Endothelial cell of hepatic sinusoid (primary cell): ENCODE measurements at regions not wholly inside any gene's neighbourhood (a gene's known extent, or its start where the extent isn't known, plus 50 kb on each side); places are given as distances from the start of the nearest gene placed in this dataset.

Source experiments
- in situ Hi-C: cut with HindIII; loops from 2 replicates; pipeline ENCODE4 v1.10.0; 2017; ENCODE audit warnings: low sequenced_read_pairs

DNA sequence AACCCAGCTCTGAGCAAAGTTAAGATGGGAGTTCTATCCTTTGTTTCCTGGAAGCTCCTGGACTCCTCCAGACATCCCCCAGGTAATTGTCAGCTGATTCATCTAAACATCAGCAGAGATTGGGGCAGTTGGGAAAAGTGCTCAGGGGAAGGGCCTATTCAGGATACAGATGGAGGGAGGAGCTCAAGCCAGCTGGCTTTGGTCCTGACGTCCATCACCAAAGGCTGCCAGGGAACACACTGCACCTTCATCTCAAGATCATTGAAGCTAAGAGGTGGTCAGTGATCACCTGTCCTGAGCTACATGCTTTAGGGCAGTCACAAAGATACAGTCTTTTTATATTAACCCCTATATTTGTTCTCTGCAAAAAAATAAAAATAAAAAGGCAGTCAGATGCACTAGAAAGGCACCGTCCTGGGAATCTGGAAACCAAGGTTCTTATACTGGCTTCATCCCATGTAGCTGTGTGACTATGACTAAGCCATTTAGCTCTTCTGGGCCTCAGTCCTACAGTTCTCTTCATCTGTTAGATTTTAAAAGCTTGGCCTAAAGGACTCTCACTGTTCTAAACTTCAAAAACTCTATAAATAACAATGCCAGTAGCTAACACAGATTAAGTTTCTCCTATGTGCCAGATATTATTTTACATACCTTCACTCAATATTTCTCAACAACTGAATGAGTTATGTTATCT is 446.5 kb downstream of the BCL11A start:
- in situ Hi-C loops, result no loop called here

DNA sequence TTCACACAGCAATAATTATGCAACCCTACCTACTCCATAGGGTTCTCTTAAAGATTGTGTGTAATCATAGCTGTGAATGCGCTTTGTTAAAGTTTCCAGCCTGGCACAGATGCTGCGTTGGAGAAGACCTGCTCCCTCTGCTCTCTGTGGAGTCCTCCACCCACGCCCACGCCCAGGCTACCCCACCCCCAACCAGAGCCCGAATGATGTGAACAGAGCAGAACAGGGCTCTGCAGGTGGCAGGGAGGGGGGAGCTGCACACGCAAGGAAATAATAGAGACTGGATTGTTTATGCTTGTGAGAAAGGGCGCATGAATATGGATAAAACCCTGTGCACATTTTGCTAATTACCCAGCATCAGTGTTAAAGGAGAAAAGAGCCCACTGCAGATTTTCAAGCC is 447.5 kb downstream of the BCL11A start:
- in situ Hi-C loops, result no loop called here

DNA sequence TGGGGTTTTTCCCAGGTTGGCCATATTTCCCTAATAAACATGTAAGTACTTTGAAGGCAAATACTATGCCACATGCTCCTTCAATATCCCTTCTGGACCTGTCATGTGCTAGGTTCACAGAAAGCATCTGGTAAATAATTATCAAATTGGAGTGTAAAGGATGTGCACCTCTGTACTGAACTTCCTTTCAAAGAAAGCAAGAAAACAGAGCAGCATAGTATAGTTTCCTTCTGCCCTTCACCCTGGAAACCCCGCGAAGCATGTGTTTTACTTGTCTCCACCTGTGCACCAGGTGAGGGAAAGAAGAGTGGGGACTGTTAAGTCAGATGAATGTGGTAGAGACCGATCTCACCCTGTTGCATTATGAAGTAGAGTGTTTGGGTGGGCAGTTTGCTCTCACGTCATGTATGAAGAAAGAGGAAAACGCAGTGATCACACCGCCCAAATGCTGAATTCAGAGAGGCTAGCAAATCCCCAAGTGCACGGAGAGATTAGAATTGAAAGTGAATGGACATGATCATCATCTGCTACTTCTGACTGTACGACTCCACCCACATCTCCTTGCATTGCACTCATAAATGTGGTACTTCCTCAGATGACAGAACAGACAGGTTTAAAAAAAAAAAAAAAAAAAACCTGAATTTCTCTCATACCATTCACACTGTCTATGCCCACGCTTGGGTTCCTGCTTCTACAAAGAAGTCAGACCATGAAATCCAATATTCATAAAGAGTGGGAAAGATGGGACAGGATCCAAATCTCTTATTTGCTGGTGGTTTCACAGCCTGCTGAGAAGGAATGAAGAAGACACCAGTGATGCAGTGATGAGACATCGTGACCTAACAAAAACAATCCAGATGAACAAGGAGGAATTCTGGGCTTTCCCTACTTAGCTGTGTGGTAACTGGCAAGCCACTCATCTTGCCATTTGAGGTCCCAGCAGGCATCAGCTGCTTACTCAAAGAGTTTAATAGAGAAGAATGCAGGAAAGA is 448.6 kb downstream of the BCL11A start:
- in situ Hi-C loops, result no loop called here

DNA sequence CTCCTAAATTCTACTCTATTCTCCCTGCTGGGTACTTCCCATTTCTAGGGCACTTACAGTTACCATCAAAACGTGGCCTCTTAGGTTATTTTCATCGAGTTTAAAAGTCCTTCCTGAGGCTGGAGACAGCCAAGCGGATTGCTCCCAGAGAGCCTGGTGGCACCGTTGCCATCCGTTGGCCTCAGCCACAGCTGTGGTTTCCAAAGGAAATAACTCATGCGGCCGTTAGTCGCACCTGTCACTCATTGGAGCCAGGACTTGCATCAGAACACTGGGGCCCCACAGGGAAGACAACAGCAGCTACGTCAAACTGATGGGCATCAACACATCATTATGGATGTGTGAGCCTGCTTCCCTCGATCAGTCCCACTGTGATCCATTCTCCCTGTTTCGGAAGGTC is 453.4 kb downstream of the BCL11A start:
- in situ Hi-C loops, result no loop called here

DNA sequence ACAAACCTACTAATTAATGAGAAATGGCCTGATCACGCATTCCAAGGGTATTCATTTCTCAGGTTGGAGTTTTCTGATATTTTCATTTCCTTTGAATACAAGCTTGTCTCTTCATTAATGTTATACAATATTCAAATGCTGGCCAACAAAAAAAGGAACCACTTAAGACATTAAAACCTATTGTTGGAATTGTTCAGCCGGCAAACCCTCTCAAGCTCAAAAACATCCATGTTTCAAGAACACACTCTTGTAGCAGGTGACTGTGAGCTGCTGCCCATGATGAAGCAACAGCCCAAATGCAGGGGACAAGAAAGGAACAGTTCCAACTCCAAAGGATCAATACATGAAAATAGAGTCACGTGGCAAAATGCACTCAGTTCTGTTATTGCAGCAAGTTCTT is 454.5 kb downstream of the BCL11A start:
- in situ Hi-C loops, result no loop called here

DNA sequence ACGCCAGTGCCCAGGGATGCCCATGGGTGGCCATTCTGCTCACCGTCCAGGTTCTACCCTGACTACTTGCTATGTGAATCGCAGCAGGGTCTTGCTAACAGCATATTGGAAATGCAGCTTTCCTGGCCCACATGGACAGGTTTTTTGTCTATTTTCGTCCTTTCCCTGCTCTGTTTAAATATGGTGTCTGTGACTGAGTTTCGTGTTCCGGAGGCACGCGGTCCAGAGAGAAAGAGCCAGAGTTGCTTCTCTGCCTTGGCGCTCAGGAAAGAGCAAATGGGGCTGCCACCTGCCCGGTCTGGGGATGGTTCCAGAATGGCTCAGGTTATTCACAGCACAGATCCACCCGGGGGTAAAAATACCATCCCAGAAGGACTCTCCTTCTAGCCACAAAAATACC is 456.2 kb downstream of the BCL11A start:
- in situ Hi-C loops, result no loop called here

DNA sequence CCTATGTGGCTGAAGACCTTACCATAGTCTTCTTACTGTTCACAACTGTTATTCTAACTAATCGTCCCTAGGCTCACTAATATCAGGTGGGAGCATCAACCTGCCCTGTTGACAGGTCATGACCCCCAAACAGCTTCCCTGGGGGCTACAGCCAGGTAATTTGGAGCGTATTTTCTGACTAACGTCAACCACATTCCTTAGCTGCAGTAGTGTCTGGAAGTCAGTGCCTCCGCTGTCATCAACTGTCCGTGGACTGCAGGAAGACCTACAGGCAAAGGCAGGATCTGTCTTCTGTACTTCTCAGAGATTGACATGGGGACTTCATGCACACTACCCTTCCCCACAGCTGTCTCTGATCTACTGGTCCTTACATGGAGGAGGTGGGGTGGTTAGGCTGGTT is 456.9 kb downstream of the BCL11A start:
- in situ Hi-C loops, result no loop called here

DNA sequence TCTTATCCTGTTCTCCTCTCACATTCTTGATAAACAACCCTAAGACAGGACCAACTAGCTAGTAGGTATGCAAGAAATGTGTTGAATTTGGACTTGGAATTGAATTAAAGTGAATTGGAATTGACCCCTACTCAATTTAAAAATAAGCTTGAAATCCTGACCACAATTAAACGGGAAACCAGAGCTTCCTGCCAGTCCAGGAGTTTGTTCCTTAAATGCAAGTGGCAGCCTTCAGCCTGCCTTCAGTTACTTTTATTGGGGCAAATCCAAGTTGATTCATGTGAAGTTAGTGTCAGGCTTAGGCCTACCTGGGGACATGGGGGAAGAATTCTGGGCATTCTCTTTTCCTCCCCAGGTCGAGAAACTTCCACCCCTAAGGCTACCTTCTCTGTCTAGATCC is 457.6 kb downstream of the BCL11A start:
- in situ Hi-C loops, result no loop called here

DNA sequence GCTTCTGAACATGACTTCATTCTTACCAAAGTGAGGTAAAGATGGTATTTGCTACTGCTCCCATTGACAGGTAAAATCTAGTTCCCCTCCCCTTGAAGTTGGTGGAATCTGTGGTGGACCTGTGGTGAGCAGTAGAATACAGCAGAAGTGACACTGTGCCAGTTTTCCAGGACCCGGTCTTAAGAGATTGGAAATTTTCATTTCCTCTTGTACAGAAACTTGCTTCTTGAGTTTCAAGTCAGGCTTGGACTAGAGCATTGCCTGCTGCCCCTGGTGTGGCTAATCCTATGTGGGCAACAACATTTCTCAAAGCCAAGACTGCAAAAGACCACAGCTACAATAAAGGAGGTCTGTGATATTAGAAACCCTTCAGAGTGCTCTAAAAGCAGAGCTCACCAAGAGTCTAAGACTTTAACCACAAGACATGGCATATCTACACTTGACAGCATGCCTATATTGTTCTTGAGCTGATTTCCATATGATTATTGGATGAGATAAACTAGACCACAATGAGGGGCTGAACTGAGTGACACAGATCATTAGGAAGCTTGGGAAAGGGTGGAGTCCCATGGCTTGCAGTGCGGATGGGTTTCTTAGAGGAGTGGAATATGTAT is 458.1 kb downstream of the BCL11A start:
- in situ Hi-C loops, result no loop called here

DNA sequence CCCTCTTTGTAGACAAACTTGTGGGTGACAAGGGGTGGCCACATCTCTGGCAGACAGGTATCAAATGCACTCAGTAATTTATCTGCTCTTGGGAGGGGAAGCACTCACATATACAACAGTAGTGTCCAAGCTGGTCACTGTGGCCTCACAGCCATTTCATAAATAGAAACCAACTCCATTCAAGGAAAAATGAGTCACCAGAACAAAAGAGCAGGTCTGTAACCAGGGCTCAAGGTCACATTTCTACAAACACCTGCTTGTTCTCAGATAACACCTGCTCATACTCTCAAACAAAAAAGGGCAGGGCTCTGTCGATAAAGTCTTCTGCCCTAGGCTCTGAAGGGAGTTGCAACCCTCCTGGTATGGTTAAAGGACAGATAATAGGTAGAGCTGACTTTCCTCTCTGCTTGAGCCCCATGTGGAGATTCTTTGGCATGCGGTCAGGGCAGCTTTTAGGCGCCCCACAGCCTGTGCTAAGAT is 459.0 kb downstream of the BCL11A start:
- in situ Hi-C loops, result no loop called here

DNA sequence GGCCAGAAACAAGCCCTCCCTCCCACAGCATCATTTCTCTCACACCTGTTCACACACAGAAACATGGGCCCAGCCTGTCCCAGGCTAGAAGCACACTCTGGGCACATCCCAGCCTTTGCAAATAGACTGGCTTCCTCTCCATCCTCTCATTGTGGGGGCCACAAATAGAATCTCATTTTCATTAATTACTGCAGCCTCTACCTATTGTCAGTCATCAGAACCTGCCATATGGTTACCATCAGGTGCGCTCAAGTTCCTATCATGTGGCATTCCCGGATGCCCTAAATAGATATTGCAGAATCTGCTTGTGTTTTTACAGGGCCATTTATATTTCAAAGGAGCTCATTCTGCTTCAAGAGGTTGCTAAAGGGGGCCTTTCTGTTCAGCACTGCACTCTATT is 460.7 kb downstream of the BCL11A start:
- in situ Hi-C loops, result no loop called here

DNA sequence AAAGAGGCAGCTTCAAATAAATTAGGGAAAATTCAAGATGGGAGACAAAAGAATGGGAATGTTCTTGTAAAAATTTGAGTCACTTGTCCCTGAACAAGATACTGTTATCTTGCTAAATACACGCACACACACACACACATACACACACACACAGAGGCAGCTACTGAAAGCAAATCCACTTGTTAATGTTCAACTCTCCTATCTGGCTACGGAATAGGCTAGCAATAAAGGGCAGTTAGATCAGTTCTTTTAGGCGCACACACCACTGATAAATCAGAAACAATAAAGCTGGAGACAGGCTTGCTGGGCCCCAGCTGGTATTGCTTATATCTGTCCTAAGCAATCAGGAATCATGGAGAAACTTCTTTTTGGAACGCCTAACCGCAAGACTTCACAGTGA is 461.6 kb downstream of the BCL11A start:
- in situ Hi-C loops, result no loop called here

DNA sequence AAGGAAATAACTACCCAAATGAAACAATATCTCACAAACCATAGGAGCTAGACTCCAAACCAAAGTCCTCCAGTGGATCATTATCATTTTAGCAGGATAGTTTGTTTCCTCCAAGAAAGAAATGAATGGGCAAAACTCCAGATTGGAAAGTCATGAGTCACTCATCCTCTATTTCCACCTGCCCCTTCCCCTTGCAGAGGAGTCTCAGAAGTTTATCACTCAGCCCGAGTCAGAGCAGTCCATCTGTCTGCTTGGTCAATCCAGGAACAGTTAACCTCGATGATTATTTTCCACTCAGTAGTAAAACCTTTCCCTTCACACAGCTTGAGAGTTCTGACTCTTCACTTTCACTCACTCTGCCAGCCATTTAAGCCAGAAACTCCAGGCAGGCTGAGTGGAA is 462.2 kb downstream of the BCL11A start:
- in situ Hi-C loops, result no loop called here

DNA sequence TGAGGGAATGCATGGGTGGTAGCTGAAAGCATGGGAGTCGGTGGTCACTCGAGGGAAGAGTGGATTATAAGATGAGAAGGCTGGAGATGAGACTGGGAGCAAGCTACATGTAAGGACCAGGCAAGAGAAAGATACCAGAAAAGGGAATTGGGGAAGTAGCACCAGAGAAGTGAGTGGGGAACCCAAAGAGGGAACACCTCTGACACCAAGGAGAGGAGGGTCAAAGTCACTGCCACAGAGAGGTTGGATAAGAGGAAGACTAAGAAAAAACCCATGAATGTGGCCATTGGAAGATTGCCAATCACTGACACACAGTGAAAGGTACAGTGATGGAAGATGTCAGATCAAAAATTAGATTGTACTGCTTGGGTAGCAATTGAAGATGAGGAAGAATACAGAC is 473.9 kb downstream of the BCL11A start:
- in situ Hi-C loops, result no loop called here

DNA sequence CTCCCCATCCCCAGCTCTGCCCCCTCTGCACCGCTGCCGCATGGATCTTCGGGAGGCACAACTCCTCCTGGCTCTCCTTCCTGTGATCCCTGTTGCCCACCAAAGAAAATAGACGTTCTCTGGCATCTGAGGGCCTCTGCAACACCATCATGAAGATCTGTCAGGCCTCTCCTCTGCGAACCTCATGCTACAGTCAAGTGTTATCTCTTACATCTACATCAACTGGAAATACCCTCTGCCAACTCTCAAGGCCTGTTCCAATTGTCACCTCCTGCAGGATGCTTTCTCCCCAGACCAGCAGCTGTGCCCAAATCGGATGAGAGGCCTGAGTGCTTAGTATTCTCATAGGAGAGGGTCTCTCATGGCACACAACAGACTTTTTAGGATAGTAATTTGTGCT is 478.4 kb downstream of the BCL11A start:
- in situ Hi-C loops, result no loop called here

DNA sequence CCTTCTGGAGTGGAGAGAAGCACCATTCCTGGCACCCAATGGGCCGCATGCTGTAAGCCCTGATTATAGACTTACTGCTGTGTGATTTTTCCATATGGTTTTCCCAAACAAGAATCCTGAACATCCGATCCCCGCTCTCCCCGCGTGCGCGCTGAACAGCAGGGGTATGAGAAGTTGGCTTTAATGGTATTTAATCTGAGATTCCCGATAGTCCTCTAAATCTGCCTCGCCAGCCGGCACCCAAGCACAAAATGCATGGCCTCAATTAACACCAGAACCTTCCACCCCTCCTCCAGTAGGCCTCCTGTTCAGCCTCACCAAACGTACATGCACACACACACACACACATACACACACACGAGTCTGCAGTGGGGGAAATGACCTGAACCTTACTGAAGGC is 480.3 kb downstream of the BCL11A start:
- in situ Hi-C loops, result no loop called here

DNA sequence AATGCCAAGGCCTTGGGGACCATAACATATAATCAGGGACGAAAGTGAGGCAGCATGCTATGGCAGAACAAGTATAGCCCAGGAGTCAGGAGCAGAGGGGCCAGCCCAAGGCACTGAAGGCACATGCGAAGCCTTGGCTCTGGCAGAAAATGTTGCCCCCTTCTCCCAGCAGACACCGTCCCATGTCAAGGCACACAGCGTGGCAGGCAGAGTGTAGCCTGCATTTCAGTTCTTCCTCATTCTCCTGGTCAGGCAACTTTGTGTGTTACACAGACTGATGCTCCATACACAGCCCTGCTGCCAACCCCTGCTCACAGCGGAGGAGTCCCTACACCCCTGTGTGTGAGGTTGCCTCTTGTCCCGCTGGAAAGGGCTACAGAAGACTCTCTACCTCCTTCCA is 480.8 kb downstream of the BCL11A start:
- in situ Hi-C loops, result no loop called here

DNA sequence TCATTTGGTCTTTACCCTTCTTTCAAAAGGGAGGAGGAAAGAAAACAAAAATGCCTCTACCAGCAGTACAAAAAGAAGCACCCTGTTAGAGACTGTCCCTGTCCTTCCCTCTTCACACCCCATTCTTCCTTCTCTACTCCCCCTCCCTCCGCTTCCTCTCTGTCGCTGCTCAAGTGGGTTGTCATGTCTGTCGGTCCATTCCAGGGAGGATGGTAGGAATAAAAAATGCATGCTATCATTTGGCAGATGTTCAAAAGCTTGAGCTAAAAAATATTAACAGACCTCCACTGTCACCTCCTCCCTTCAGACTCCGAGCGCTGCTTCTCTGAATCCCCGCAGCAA is 482.0 kb downstream of the BCL11A start:
- in situ Hi-C loops, result no loop called here

DNA sequence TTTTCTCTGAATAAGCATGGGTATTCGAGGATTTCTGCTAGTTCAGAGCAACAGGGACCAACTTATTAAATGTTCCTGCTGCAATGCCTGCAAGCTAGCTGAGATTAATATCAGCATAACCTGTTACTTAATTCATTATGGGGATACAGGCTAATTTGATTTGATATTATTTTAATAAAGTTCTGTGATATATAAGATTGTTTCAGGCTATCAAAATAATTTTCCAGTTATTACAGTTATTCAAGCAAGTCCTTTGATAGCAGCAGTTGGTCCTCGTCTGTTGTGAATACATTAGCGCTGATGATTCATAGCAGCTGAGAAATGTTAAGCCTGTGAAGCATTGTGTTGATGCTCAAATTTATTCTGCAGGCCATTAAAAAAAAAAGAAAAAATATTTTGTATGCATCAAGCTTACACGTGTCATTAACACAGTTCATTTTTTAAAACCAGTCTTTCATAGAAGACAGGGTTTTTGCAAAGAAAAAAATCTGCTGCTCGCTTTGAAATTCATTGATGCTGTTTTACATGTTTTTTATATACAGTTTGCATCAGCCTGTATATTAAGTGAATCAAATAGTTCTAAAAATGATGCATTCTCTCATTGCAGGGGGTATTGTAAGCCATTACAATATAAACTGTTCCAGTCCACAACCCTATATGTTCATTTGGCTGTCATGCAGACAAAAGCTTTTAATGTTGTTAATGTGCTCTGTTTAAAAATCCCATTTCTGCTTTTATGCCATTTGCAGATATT is 482.5 kb downstream of the BCL11A start:
- in situ Hi-C loops, result no loop called here

DNA sequence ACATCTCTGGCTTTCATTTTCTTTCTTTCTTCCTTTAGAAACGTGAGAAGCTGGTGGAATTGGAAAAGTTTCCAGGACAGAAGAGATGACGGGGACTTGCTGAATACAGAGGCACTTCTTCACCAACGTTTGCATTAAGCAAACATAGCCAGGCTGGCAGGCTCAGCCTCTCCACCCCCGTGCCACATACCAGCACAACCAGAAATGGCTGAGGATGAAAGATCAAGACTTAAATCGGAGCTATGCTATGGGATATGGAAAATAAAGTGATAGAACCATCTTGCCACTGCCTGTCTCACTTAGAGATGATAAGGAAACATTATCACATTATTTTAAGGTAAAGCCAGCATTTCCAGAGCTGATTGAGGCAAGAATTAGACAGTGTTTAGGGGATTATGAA is 483.3 kb downstream of the BCL11A start:
- in situ Hi-C loops, result no loop called here

DNA sequence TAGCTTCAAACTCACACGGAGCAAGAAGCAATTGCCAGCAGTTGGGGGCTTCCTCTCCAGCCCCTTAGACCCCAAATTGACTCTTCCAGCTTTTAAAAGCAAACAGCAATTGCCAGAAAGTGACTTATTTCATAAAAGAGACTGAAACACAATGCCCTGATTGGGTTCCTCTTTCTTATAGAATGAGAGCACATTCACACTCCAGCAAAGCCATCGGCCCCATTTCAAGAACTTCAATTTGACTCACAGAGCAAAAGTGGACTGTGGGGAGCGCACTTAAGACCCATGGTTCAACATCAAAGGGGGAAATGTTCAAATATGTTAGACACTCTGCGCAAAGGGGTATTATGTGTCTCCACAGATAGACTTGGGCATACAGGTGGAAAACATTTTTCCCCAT is 484.7 kb downstream of the BCL11A start:
- in situ Hi-C loops, result no loop called here
